SKM-1 (cell line): ENCODE measurements at regions not wholly inside any gene's neighbourhood (a gene's known extent, or its start where the extent isn't known, plus 50 kb on each side); places are given as distances from the start of the nearest gene placed in this dataset.
"Not testable (repeated sequence)": the region's sequence is repeated elsewhere in the genome, so short reads cannot be mapped to it uniquely, and the experiment has no call there.

ENCODE experiments used
- DNase-seq: peaks from one replicate; lab custom pipeline; 2025; ENCODE audit not compliant: unreplicated experiment; lab: John Stamatoyannopoulos, UW

- no peak for DNase-seq
Measured at GRCh38 chr13:22777207-22777606, 403.6 kb upstream of the SGCG start.

- no peak for DNase-seq
Measured at GRCh38 chr13:22789027-22789593, 391.7 kb upstream of the SGCG start.

GRCh38 chr13:22789916-22790315 is 390.9 kb upstream of the SGCG start:
- no peak for DNase-seq

GRCh38 chr13:22793598-22794134 is 387.1 kb upstream of the SGCG start:
- DNase-seq, result no peak

- DNase-seq, result peak; percentile 51
Measured at GRCh38 chr13:22800526-22801401, 380.0 kb upstream of the SGCG start.

- DNase-seq, result no peak
Measured at GRCh38 chr13:22801402-22802003, 379.3 kb upstream of the SGCG start.

GRCh38 chr13:22812793-22813192 is 368.0 kb upstream of the SGCG start:
- no peak for DNase-seq

- DNase-seq, result not testable (repeated sequence)
Measured at GRCh38 chr13:22813531-22814377, 367.0 kb upstream of the SGCG start.

GRCh38 chr13:22814433-22814832 is 366.3 kb upstream of the SGCG start:
- DNase-seq, result not testable (repeated sequence)

- no peak for DNase-seq
Measured at GRCh38 chr13:22821589-22821988, 359.2 kb upstream of the SGCG start.

GRCh38 chr13:22825186-22825585 is 355.6 kb upstream of the SGCG start:
- DNase-seq, result no peak

- no peak for DNase-seq
Measured at GRCh38 chr13:22828081-22828480, 352.7 kb upstream of the SGCG start.

GRCh38 chr13:22836475-22836874 is 344.3 kb upstream of the SGCG start:
- DNase-seq, result no peak

- DNase-seq, result no peak
Measured at GRCh38 chr13:22837980-22838647, 342.7 kb upstream of the SGCG start.

GRCh38 chr13:22839603-22840530 is 340.9 kb upstream of the SGCG start:
- no peak for DNase-seq

GRCh38 chr13:22846551-22846950 is 334.2 kb upstream of the SGCG start:
- no peak for DNase-seq

- DNase-seq, result no peak
Measured at GRCh38 chr13:22848539-22849052, 332.2 kb upstream of the SGCG start.

GRCh38 chr13:22855926-22856325 is 324.9 kb upstream of the SGCG start:
- no peak for DNase-seq

GRCh38 chr13:22858980-22859379 is 321.8 kb upstream of the SGCG start:
- not testable (repeated sequence) for DNase-seq
